ENCODE measurements at regions not wholly inside any gene's neighbourhood (a gene's known extent, or its start where the extent isn't known, plus 50 kb on each side); places are given as distances from the start of the nearest gene placed in this dataset.

GRCh38 chr15:46251903-46252302 lies 617.1 kb downstream of the SQOR start:
- Histone ChIP-seq H4K20me1 (ENCODE audit: insufficient read depth, low read length) (no peaks in the 10 kb centered on the region), H3K4me3 (replicated peaks in 1 of 3; ENCODE audit: insufficient read depth in 1 of 3, low read depth in 2 of 3, low read length in 3 of 3) (no peak overlapping the region), H3K79me2 (ENCODE audit: insufficient read depth, low read length) (no peaks in the 10 kb centered on the region), H3K4me2 (ENCODE audit: low read depth, low read length) (no peak overlapping the region), H3K9me3 (ENCODE audit: low read length) (no peaks in the 10 kb centered on the region), H3K27ac (ENCODE audit: extremely low read length, insufficient read depth, low read length) (no peak overlapping the region), H3K27me3 (ENCODE audit: control insufficient read depth in 1 of 2, insufficient read depth in 2 of 2, low read length in 2 of 2) (no peaks in the 10 kb centered on the region), H3K4me1 (ENCODE audit: insufficient read depth, low read length) (no peaks in the 10 kb centered on the region), H3K9ac (ENCODE audit: insufficient read depth, low read depth, low read length) (no peak overlapping the region), H2AFZ (ENCODE audit: low read length) (no peak overlapping the region), H3K36me3 (replicated peaks in 1 of 2; ENCODE audit: control insufficient read depth in 1 of 2, insufficient read depth in 2 of 2, low read length in 2 of 2) (no peaks in the 10 kb centered on the region)
- intact Hi-C loops (cut with micrococcal nuclease; ENCODE audit: unreplicated experiment) (no loop called here), in situ Hi-C loops (cut with HindIII; ENCODE audit: extremely low pct_ligation_motif_present, low pct_unique_long_range_greater_than_20kb) (no loop called here)
- FAIRE-seq: no peak
- no peak for ATAC-seq
- no TSS peak for BruUV-seq (replicated peaks)
- under 1% methylated on average over 3 of the region's 3 CpGs for WGBS (ENCODE audit: low lambda C conversion rate)
- no peak for DNase-seq (ENCODE audit: low spot score)
- no peak for TF ChIP-seq ZNF790 (CRISPR knock-in tag; IDR thresholded peaks at IDR 0.05; ENCODE audit: borderline replicate concordance)
- no peak for TF ChIP-seq RAD21 (CRISPR knock-in tag; IDR thresholded peaks at IDR 0.05)
- no peak for TF ChIP-seq KLF12 (CRISPR knock-in tag; IDR thresholded peaks at IDR 0.05; ENCODE audit: borderline replicate concordance)
- TF ChIP-seq PCBP1 (IDR thresholded peaks at IDR 0.05; ENCODE audit: borderline replicate concordance, low read depth, low read length): no peak
- no peak for TF ChIP-seq FOSL2 (CRISPR knock-in tag; IDR thresholded peaks at IDR 0.05)
- no peak for TF ChIP-seq KDM5A (IDR thresholded peaks at IDR 0.05; ENCODE audit: borderline replicate concordance, low read length)
- TF ChIP-seq, protein P1, sequence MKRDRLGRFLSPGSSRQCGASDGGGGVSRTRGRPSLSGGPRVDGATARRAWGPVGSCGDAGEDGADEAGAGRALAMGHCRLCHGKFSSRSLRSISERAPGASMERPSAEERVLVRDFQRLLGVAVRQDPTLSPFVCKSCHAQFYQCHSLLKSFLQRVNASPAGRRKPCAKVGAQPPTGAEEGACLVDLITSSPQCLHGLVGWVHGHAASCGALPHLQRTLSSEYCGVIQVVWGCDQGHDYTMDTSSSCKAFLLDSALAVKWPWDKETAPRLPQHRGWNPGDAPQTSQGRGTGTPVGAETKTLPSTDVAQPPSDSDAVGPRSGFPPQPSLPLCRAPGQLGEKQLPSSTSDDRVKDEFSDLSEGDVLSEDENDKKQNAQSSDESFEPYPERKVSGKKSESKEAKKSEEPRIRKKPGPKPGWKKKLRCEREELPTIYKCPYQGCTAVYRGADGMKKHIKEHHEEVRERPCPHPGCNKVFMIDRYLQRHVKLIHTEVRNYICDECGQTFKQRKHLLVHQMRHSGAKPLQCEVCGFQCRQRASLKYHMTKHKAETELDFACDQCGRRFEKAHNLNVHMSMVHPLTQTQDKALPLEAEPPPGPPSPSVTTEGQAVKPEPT (CRISPR knock-in tag; IDR thresholded peaks at IDR 0.05; ENCODE audit: low read depth): no peak
- no peak for TF ChIP-seq CBX1 (IDR thresholded peaks at IDR 0.05; ENCODE audit: low read depth)
- TF ChIP-seq GZF1 (CRISPR knock-in tag; IDR thresholded peaks at IDR 0.05): no peak
- TF ChIP-seq, protein P2, sequence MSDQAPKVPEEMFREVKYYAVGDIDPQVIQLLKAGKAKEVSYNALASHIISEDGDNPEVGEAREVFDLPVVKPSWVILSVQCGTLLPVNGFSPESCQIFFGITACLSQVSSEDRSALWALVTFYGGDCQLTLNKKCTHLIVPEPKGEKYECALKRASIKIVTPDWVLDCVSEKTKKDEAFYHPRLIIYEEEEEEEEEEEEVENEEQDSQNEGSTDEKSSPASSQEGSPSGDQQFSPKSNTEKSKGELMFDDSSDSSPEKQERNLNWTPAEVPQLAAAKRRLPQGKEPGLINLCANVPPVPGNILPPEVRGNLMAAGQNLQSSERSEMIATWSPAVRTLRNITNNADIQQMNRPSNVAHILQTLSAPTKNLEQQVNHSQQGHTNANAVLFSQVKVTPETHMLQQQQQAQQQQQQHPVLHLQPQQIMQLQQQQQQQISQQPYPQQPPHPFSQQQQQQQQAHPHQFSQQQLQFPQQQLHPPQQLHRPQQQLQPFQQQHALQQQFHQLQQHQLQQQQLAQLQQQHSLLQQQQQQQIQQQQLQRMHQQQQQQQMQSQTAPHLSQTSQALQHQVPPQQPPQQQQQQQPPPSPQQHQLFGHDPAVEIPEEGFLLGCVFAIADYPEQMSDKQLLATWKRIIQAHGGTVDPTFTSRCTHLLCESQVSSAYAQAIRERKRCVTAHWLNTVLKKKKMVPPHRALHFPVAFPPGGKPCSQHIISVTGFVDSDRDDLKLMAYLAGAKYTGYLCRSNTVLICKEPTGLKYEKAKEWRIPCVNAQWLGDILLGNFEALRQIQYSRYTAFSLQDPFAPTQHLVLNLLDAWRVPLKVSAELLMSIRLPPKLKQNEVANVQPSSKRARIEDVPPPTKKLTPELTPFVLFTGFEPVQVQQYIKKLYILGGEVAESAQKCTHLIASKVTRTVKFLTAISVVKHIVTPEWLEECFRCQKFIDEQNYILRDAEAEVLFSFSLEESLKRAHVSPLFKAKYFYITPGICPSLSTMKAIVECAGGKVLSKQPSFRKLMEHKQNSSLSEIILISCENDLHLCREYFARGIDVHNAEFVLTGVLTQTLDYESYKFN (CRISPR knock-in tag; conservative IDR thresholded peaks at IDR 0.05): no peak
- TF ChIP-seq ZKSCAN8 (CRISPR knock-in tag; IDR thresholded peaks at IDR 0.05; ENCODE audit: borderline replicate concordance): no peak
- no peak for TF ChIP-seq ATF5 (CRISPR knock-in tag; IDR thresholded peaks at IDR 0.05; ENCODE audit: low read depth)
- CTCF ChIA-PET (ENCODE audit: low intra/inter-chr PET ratio, low total read pairs): no interaction called here
- POLR2A ChIA-PET: no interaction called here
